HepG2 (cell line): ENCODE measurements at regions not wholly inside any gene's neighbourhood (a gene's known extent, or its start where the extent isn't known, plus 50 kb on each side); places are given as distances from the start of the nearest gene placed in this dataset.
"Not testable (repeated sequence)": the region's sequence is repeated elsewhere in the genome, so short reads cannot be mapped to it uniquely, and the experiment has no call there.

Experiments used
- ATAC-seq: fragments of 200-7000 bp; cut with Tn5 transposase; 3 replicates; pipeline ENCODE4 v1.9.1; 2020; ENCODE audit warnings: mild to moderate bottlenecking, moderate library complexity
- BruUV-seq: library from RNA; stranded (reverse); fragments of 400-500 nt; replicated peaks from 2 replicates; lab custom pipeline; 2021; lab: Mats Ljungman, UMichigan
- CTCF ChIA-PET: fragments of 300-600 bp; formaldehyde crosslinking; extraction: SDS; loops from one replicate; lab custom pipeline; 2021; ENCODE audit warnings: low total read pairs, inconsistent platforms, low intra/inter-chr PET ratio; lab: Yijun Ruan, JAX
- POLR2A ChIA-PET: fragments of 350-600 bp; sonication (Branson Sonifier 250); formaldehyde crosslinking; loops from one replicate; lab custom pipeline; 2020; ENCODE audit warnings: antibody characterized with exemption, inconsistent platforms; lab: Yijun Ruan, JAX
- DNase-seq: peaks from one replicate; pipeline ENCODE4 v3.0.0-alpha.2; 2015; ENCODE audit warnings: low spot score
- FAIRE-seq: peaks from 3 replicates; lab custom pipeline; 2011; peaks lifted over from hg19 to GRCh38; lab: Jason Lieb, UNC
- H2AFZ ChIP-seq: one replicate; pipeline ENCODE4 v1.6.1; 2011; ENCODE audit warnings: low read length, inconsistent platforms
- H3K27ac ChIP-seq: fragments of 300-600 bp; 3 replicates; pipeline ENCODE4 v1.8.0; 2011; ENCODE audit warnings: mixed run types, mild to moderate bottlenecking, mixed read lengths, low read length, inconsistent platforms; ENCODE audit not compliant: insufficient read depth; ENCODE audit errors: extremely low read length
- H3K27me3 ChIP-seq, 2 experiments: fragments of 200-600 bp in 1 of 2; 2 replicates in 1 of 2; 3 replicates in 1 of 2; pipeline versions ENCODE4 v1.6.0 to v1.8.0; 2011; ENCODE audit warnings: low read length in 2 of 2, mild to moderate bottlenecking in 2 of 2, moderate library complexity in 2 of 2, inconsistent platforms in 1 of 2; ENCODE audit not compliant: insufficient read depth in 2 of 2, control insufficient read depth in 1 of 2
- H3K36me3 ChIP-seq, 2 experiments: fragments of 200-600 bp in 1 of 2; replicated peaks in 1 of 2; 2 replicates in 1 of 2; 3 replicates in 1 of 2; pipeline versions ENCODE4 v1.5.1 to v1.8.0; 2011; ENCODE audit warnings: low read length in 2 of 2, inconsistent platforms in 1 of 2; ENCODE audit not compliant: insufficient read depth in 2 of 2, control insufficient read depth in 1 of 2
- H3K4me1 ChIP-seq: 2 replicates; pipeline ENCODE4 v1.5.1; 2012; ENCODE audit warnings: low read length, inconsistent platforms; ENCODE audit not compliant: insufficient read depth
- H3K4me2 ChIP-seq: 2 replicates; pipeline ENCODE4 v1.6.0; 2011; ENCODE audit warnings: low read depth, low read length, inconsistent platforms
- H3K4me3 ChIP-seq, 3 experiments: fragments of 200-600 bp in 1 of 3; sonication (generic), shearing (Covaris generic) in 1 of 3; replicated peaks in 1 of 3; 2 replicates each; pipeline ENCODE4 v1.5.1; 2011 to 2016; ENCODE audit warnings: low read length in 3 of 3, inconsistent platforms in 2 of 3, low read depth in 2 of 3, mild to moderate bottlenecking in 2 of 3, control low read depth in 1 of 3, mixed read lengths in 1 of 3; ENCODE audit not compliant: insufficient read depth in 1 of 3
- H3K79me2 ChIP-seq: one replicate; pipeline ENCODE4 v1.6.1; 2011; ENCODE audit warnings: low read length, inconsistent platforms; ENCODE audit not compliant: insufficient read depth
- H3K9ac ChIP-seq: 2 replicates; pipeline ENCODE4 v1.6.0; 2011; ENCODE audit warnings: mild to moderate bottlenecking, low read depth, low read length, inconsistent platforms; ENCODE audit not compliant: insufficient read depth
- H3K9me3 ChIP-seq: 2 replicates; pipeline ENCODE4 v1.5.1; 2012; ENCODE audit warnings: mild to moderate bottlenecking, low read length
- H4K20me1 ChIP-seq: 2 replicates; pipeline ENCODE4 v1.6.0; 2011; ENCODE audit warnings: inconsistent platforms, mild to moderate bottlenecking, low read length, moderate library complexity; ENCODE audit not compliant: insufficient read depth
- NCOA1 ChIP-seq: sonication (generic); formaldehyde crosslinking; IDR thresholded peaks from 2 replicates; pipeline ENCODE4 v1.9.0; 2021; ENCODE audit warnings: missing genetic modification reagents
- RARG ChIP-seq: sonication (generic); formaldehyde crosslinking; IDR thresholded peaks from 2 replicates; pipeline ENCODE4 v1.4.0; 2020; ENCODE audit warnings: low read depth, mild to moderate bottlenecking, missing genetic modification reagents
- RBM39 ChIP-seq: fragments of 200-400 bp; formaldehyde crosslinking; IDR thresholded peaks from one replicate; pipeline ENCODE4 v1.6.1; 2018; ENCODE audit warnings: antibody characterized with exemption, mild to moderate bottlenecking, low read depth, low read length; ENCODE audit not compliant: poor library complexity, severe bottlenecking
- SNAI1 ChIP-seq: sonication (generic); formaldehyde crosslinking; IDR thresholded peaks from 2 replicates; pipeline ENCODE4 v1.5.0; 2020; ENCODE audit warnings: mild to moderate bottlenecking, missing genetic modification reagents, borderline replicate concordance
- ZBTB8A ChIP-seq: sonication (generic); formaldehyde crosslinking; IDR thresholded peaks from 2 replicates; pipeline ENCODE4 v1.4.0; 2020; ENCODE audit warnings: mild to moderate bottlenecking, low read depth, missing genetic modification reagents, borderline replicate concordance
- ZNF20 ChIP-seq: sonication (generic); formaldehyde crosslinking; IDR thresholded peaks from 2 replicates; pipeline ENCODE4 v1.4.0; 2020; ENCODE audit warnings: mild to moderate bottlenecking, moderate library complexity, missing genetic modification reagents
- ZNF343 ChIP-seq: sonication (generic); formaldehyde crosslinking; IDR thresholded peaks from 2 replicates; pipeline ENCODE4 v1.4.0; 2020; ENCODE audit warnings: mild to moderate bottlenecking, missing genetic modification reagents
- ZNF510 ChIP-seq: sonication (generic); formaldehyde crosslinking; IDR thresholded peaks from 2 replicates; pipeline ENCODE4 v1.4.0; 2020; ENCODE audit warnings: low read depth, mild to moderate bottlenecking, missing genetic modification reagents
- ZNF543 ChIP-seq: sonication (generic); formaldehyde crosslinking; IDR thresholded peaks from 2 replicates; pipeline ENCODE4 v1.4.0; 2020; ENCODE audit warnings: mild to moderate bottlenecking, missing genetic modification reagents
- ZNF670 ChIP-seq: sonication (generic); formaldehyde crosslinking; IDR thresholded peaks from 2 replicates; pipeline ENCODE4 v1.8.0; 2022; ENCODE audit warnings: mild to moderate bottlenecking, missing genetic modification reagents, borderline replicate concordance
- ZNF850 ChIP-seq: sonication (generic); formaldehyde crosslinking; conservative IDR thresholded peaks from 2 replicates; pipeline ENCODE4 v1.9.0; 2021; ENCODE audit warnings: mild to moderate bottlenecking, missing genetic modification reagents
- ZSCAN30 ChIP-seq: sonication (generic); formaldehyde crosslinking; IDR thresholded peaks from 2 replicates; pipeline ENCODE4 v1.5.0; 2020; ENCODE audit warnings: mild to moderate bottlenecking, missing genetic modification reagents
- WGBS: methylation state at CpG from one replicate; pipeline ENCODE4 v1.1.6; 2017; ENCODE audit warnings: low lambda C conversion rate; 5-methylcytosine and 5-hydroxymethylcytosine counted together
- in situ Hi-C: cut with HindIII; loops from 2 replicates; pipeline ENCODE4 v1.10.0; 2017; ENCODE audit warnings: low pct_unique_long_range_greater_than_20kb; ENCODE audit not compliant: extremely low pct_ligation_motif_present
- intact Hi-C: fragments of 100-400 bp; cut with micrococcal nuclease; formaldehyde crosslinking; loops from one replicate; pipeline ENCODE4 v1.10.0; 2022; ENCODE audit not compliant: unreplicated experiment
- TF ChIP-seq, protein P1 (sequence below), 2 experiments: sonication (generic) in 1 of 2; formaldehyde crosslinking in 1 of 2; IDR thresholded peaks; 2 replicates each; pipeline versions ENCODE4 v1.4.0 to v1.6.1; 2018 to 2020; ENCODE audit warnings: missing genetic modification reagents in 2 of 2, borderline replicate concordance in 1 of 2, low read depth in 1 of 2, mild to moderate bottlenecking in 1 of 2, missing biosample characterization in 1 of 2
- TF ChIP-seq, protein P2 (sequence below): sonication (generic); formaldehyde crosslinking; IDR thresholded peaks from 2 replicates; pipeline ENCODE4 v1.5.0; 2020; ENCODE audit warnings: missing genetic modification reagents, mild to moderate bottlenecking, borderline replicate concordance
- TF ChIP-seq, protein P3 (sequence below): sonication (generic); formaldehyde crosslinking; IDR thresholded peaks from 2 replicates; pipeline ENCODE4; 2020; ENCODE audit warnings: missing genetic modification reagents, mild to moderate bottlenecking, borderline replicate concordance
- TF ChIP-seq, protein P4 (sequence below): sonication (generic); formaldehyde crosslinking; IDR thresholded peaks from 2 replicates; pipeline ENCODE4 v1.5.1; 2020; ENCODE audit warnings: mild to moderate bottlenecking, missing genetic modification reagents, borderline replicate concordance

DNA sequence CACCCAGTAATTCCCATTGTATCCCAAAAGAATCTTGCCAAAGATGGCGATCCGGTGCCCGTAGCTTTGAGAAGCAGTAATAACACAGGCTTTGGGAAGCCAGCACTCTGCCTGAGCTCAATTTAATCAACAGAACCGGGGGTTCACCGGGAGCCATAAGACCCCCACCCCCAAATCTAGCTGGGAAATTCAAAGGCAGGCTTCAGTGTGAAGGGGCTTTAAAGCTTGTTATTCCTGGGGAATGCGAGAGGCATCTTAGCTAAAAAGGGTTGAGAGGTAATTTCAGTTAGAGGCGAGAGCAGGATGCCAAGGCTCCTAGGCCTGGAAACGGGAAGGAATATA lies 78.4 kb upstream of the METTL9 start:
- peak overlapping the region; percentile 89 for H3K27ac ChIP-seq
- FAIRE-seq, H2AFZ ChIP-seq, H3K27me3 ChIP-seq, intact Hi-C loops, H3K9me3 ChIP-seq, DNase-seq, ATAC-seq, CTCF ChIA-PET, H3K36me3 ChIP-seq: not testable (repeated sequence)
- WGBS, result 25% methylated on average over 8 of the region's 8 CpGs
- peak overlapping the region; percentile 91 for H3K9ac ChIP-seq
- peaks cover 71% of the 10 kb centered on the region for H3K4me1 ChIP-seq
- BruUV-seq, result TSS peak; percentile 82
- H3K4me3 ChIP-seq, result peak overlapping the region; percentile 29 to 89 (median 86); a peak in 5 of 6 replicates
- H3K79me2 ChIP-seq, result peaks cover 32% of the 10 kb centered on the region
- POLR2A ChIA-PET, result interaction anchor here (0.6 to 3.1 kb wide), 5 partner anchors 11 to 852 kb away, joined by 3 to 28 read pairs (median 6); partner anchors contain the start of genes ERI2 and REXO5
- H4K20me1 ChIP-seq, result peaks cover 15% of the 10 kb centered on the region
- peak overlapping the region; percentile 96 for H3K4me2 ChIP-seq
- in situ Hi-C loops, result loop anchor here (10.0 kb wide), 1 partner anchor 84 kb away; no protein-coding TSS in a partner anchor
- TF ChIP-seq, protein P1, sequence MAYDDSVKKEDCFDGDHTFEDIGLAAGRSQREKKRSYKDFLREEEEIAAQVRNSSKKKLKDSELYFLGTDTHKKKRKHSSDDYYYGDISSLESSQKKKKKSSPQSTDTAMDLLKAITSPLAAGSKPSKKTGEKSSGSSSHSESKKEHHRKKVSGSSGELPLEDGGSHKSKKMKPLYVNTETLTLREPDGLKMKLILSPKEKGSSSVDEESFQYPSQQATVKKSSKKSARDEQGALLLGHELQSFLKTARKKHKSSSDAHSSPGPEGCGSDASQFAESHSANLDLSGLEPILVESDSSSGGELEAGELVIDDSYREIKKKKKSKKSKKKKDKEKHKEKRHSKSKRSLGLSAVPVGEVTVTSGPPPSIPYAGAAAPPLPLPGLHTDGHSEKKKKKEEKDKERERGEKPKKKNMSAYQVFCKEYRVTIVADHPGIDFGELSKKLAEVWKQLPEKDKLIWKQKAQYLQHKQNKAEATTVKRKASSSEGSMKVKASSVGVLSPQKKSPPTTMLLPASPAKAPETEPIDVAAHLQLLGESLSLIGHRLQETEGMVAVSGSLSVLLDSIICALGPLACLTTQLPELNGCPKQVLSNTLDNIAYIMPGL (CRISPR knock-in tag; IDR thresholded peaks at IDR 0.05; ENCODE audit: borderline replicate concordance in 1 of 2, low read depth in 1 of 2), result peak in 1 of 2 experiments; percentile 49; a peak in 1 of 4 replicates
- TF ChIP-seq, protein P2, sequence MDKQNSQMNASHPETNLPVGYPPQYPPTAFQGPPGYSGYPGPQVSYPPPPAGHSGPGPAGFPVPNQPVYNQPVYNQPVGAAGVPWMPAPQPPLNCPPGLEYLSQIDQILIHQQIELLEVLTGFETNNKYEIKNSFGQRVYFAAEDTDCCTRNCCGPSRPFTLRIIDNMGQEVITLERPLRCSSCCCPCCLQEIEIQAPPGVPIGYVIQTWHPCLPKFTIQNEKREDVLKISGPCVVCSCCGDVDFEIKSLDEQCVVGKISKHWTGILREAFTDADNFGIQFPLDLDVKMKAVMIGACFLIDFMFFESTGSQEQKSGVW, result peak; percentile 51; the same call in 1 of the 2 replicates
- TF ChIP-seq RARG (CRISPR knock-in tag) (0 out of 2 replicates have a peak, but pooled peaks have one; percentile 86), ZNF850 (peak; percentile 67; the same call in 1 of the 2 replicates), ZNF543 (CRISPR knock-in tag) (peak; percentile 65; the same call in 1 of the 2 replicates), NCOA1 (CRISPR knock-in tag) (peak; percentile 23; the same call in 1 of the 2 replicates), ZSCAN30 (CRISPR knock-in tag) (peak; percentile 16; the same call in 1 of the 2 replicates), ZNF20 (CRISPR knock-in tag) (0 out of 2 replicates have a peak, but pooled peaks have one; percentile 55), ZNF343 (CRISPR knock-in tag) (0 out of 2 replicates have a peak, but pooled peaks have one; percentile 18), ZBTB8A (CRISPR knock-in tag) (0 out of 2 replicates have a peak, but pooled peaks have one; percentile 31), SNAI1 (CRISPR knock-in tag) (0 out of 2 replicates have a peak, but pooled peaks have one; percentile 49), ZNF670 (CRISPR knock-in tag) (0 out of 2 replicates have a peak, but pooled peaks have one; percentile 11), RBM39 (peak; percentile 1), ZNF510 (peak; percentile 84)
- TF ChIP-seq, protein P3, sequence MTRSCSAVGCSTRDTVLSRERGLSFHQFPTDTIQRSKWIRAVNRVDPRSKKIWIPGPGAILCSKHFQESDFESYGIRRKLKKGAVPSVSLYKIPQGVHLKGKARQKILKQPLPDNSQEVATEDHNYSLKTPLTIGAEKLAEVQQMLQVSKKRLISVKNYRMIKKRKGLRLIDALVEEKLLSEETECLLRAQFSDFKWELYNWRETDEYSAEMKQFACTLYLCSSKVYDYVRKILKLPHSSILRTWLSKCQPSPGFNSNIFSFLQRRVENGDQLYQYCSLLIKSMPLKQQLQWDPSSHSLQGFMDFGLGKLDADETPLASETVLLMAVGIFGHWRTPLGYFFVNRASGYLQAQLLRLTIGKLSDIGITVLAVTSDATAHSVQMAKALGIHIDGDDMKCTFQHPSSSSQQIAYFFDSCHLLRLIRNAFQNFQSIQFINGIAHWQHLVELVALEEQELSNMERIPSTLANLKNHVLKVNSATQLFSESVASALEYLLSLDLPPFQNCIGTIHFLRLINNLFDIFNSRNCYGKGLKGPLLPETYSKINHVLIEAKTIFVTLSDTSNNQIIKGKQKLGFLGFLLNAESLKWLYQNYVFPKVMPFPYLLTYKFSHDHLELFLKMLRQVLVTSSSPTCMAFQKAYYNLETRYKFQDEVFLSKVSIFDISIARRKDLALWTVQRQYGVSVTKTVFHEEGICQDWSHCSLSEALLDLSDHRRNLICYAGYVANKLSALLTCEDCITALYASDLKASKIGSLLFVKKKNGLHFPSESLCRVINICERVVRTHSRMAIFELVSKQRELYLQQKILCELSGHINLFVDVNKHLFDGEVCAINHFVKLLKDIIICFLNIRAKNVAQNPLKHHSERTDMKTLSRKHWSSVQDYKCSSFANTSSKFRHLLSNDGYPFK (CRISPR knock-in tag), result peak; percentile 47; the same call in 1 of the 2 replicates
- TF ChIP-seq, protein P4, sequence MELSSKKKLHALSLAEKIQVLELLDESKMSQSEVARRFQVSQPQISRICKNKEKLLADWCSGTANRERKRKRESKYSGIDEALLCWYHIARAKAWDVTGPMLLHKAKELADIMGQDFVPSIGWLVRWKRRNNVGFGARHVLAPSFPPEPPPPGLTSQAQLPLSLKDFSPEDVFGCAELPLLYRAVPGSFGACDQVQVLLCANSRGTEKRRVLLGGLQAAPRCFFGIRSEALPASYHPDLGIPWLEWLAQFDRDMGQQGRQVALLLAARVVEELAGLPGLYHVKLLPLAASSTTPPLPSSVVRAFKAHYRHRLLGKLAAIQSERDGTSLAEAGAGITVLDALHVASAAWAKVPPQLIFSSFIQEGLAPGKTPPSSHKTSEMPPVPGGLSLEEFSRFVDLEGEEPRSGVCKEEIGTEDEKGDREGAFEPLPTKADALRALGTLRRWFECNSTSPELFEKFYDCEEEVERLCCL (CRISPR knock-in tag), result peak; percentile 17; the same call in 1 of the 2 replicates
